ENCODE measurements at regions not wholly inside any gene's neighbourhood (a gene's known extent, or its start where the extent isn't known, plus 50 kb on each side); places are given as distances from the start of the nearest gene placed in this dataset.

DNA sequence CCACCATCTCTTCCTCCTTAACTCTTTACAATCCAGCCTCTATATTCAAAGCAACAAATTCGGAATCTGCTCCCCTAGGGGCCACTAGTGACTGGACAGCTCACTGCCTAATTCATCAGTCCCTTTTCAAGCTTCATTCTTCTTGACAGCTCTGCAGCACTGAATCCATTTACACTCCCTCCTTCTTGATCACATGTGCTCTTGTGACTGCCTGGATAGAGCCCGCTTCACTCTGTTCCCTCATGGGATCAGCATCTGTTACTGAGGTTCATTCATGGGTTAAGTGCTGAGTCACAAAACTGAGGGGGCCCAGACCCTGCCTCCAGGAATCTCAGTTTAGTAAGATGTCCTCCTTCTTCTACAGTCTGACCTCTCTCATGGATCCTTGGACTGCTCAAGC is 81.5 kb downstream of the CYRIA start:
- TF ChIP-seq REST (IDR thresholded peaks at IDR 0.05; ENCODE audit: insufficient read depth in 1 of 2, low read depth in 2 of 2, low read length in 2 of 2) (no peak), SIN3A (IDR thresholded peaks at IDR 0.05; ENCODE audit: borderline replicate concordance, insufficient read depth, low read length) (no peak), FOXP2 (optimal IDR thresholded peaks at IDR 0.05; ENCODE audit: borderline replicate concordance, extremely low read depth, extremely low read length, insufficient read depth) (no peak), TAF1 (IDR thresholded peaks at IDR 0.05; ENCODE audit: borderline replicate concordance, insufficient read depth, low read length) (no peak), POLR2AphosphoS5 (IDR thresholded peaks at IDR 0.05; ENCODE audit: low read depth, low read length) (no peak)

DNA sequence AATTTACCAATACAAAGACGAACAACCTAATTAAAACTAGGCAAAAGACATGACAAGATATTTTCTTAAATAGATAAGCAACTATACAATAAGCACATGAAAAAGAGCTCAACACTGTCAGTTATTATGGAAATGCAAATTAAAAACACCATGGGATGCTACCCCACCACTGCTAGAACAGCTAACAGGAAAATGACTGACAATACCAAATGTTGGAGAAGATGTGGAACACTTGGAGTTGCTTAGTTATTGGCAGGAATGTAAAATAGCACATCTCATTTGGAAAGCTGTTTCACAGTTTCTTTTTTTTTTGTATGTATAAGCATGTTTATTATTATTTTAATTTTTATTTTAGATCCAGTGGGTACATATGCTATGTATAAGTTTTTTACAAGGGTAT is 84.4 kb downstream of the CYRIA start:
- TF ChIP-seq TAF1 (IDR thresholded peaks at IDR 0.05; ENCODE audit: borderline replicate concordance, insufficient read depth, low read length), result no peak
- no peak for TF ChIP-seq POLR2AphosphoS5 (IDR thresholded peaks at IDR 0.05; ENCODE audit: low read depth, low read length)
- no peak for TF ChIP-seq FOXP2 (optimal IDR thresholded peaks at IDR 0.05; ENCODE audit: borderline replicate concordance, extremely low read depth, extremely low read length, insufficient read depth)

GRCh38 chr2:16578081-16578480 is 87.6 kb downstream of the CYRIA start:
- TF ChIP-seq POLR2AphosphoS5 (IDR thresholded peaks at IDR 0.05; ENCODE audit: low read depth, low read length), result no peak
- TF ChIP-seq REST (IDR thresholded peaks at IDR 0.05; ENCODE audit: insufficient read depth in 1 of 2, low read depth in 2 of 2, low read length in 2 of 2), result no peak
- no peak for TF ChIP-seq TAF1 (IDR thresholded peaks at IDR 0.05; ENCODE audit: borderline replicate concordance, insufficient read depth, low read length)
- TF ChIP-seq FOXP2 (optimal IDR thresholded peaks at IDR 0.05; ENCODE audit: borderline replicate concordance, extremely low read depth, extremely low read length, insufficient read depth), result no peak
- no peak for TF ChIP-seq SIN3A (IDR thresholded peaks at IDR 0.05; ENCODE audit: borderline replicate concordance, insufficient read depth, low read length)

- no peak for TF ChIP-seq SIN3A (IDR thresholded peaks at IDR 0.05; ENCODE audit: borderline replicate concordance, insufficient read depth, low read length)
- TF ChIP-seq FOXP2 (optimal IDR thresholded peaks at IDR 0.05; ENCODE audit: borderline replicate concordance, extremely low read depth, extremely low read length, insufficient read depth), result no peak
- TF ChIP-seq TAF1 (IDR thresholded peaks at IDR 0.05; ENCODE audit: borderline replicate concordance, insufficient read depth, low read length), result no peak
- TF ChIP-seq POLR2AphosphoS5 (IDR thresholded peaks at IDR 0.05; ENCODE audit: low read depth, low read length), result no peak
- no peak for TF ChIP-seq REST (IDR thresholded peaks at IDR 0.05; ENCODE audit: insufficient read depth in 1 of 2, low read depth in 2 of 2, low read length in 2 of 2)
Measured at GRCh38 chr2:16570516-16570915, 95.1 kb downstream of the CYRIA start.

DNA sequence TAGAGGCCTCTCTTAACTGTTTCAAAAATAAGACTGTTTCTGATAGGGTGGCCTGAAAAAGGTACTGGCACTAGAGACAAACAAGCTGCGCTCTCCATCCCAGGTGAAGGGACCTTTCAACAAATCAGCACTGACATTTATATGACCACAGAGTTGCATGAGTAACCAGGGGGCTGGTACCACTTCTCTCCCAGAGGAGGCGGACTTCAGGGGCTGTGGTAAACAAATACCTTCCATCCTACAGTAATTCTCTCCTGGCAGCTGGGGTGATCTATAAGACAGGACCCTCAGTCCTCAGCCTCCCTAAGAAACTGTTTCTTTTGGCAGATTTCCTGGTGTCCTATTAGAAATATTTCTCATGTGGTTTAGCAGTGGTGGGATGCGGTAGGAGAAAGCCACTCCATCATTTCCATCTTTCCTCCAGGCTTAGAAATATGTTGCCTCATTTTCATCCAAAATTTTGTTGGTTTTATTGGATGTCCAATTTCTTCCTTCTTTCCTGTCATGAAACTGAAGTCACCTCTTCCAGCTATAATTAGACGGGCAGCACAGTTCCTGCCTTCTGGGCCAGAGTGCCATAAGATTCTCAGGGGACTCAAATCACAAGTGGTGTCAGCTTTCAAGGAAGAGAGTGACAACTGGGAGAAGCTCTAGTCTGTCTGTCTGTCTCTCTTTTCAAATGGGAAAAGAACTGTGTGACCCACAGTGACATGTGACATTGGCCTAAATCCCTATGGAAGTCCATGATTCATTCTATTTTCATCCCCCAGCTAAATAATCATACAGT is 96.4 kb downstream of the CYRIA start:
- TF ChIP-seq SIN3A (IDR thresholded peaks at IDR 0.05; ENCODE audit: borderline replicate concordance, insufficient read depth, low read length) (no peak), POLR2AphosphoS5 (IDR thresholded peaks at IDR 0.05; ENCODE audit: low read depth, low read length) (no peak), TAF1 (IDR thresholded peaks at IDR 0.05; ENCODE audit: borderline replicate concordance, insufficient read depth, low read length) (no peak), REST (IDR thresholded peaks at IDR 0.05; ENCODE audit: insufficient read depth in 1 of 2, low read depth in 2 of 2, low read length in 2 of 2) (no peak), FOXP2 (optimal IDR thresholded peaks at IDR 0.05; ENCODE audit: borderline replicate concordance, extremely low read depth, extremely low read length, insufficient read depth) (no peak)
